GM06990 (cell line): ENCODE measurements at regions not wholly inside any gene's neighbourhood (a gene's known extent, or its start where the extent isn't known, plus 50 kb on each side); places are given as distances from the start of the nearest gene placed in this dataset.

ENCODE experiments used
- DNase-seq: peaks from one replicate; pipeline ENCODE4 v3.0.0-alpha.2; 2011; ENCODE audit not compliant: insufficient read length; ENCODE audit errors: extremely low read depth
- H3K27me3 ChIP-seq: replicated peaks from 2 replicates; pipeline ENCODE4 v1.6.0; 2011; ENCODE audit warnings: low read length; ENCODE audit not compliant: control insufficient read depth, insufficient read depth
- H3K36me3 ChIP-seq: 2 replicates; pipeline ENCODE4 v1.5.1; 2011; ENCODE audit warnings: low read length; ENCODE audit not compliant: control insufficient read depth, insufficient read depth
- H3K4me3 ChIP-seq: replicated peaks from 2 replicates; pipeline ENCODE4 v1.5.1; 2011; ENCODE audit warnings: low read depth, mild to moderate bottlenecking, control low read depth, low read length
- TF ChIP-seq, protein P1 (sequence below): IDR thresholded peaks from 2 replicates; pipeline ENCODE4 v1.5.1; 2011; ENCODE audit warnings: low read length, control low read depth, mild to moderate bottlenecking, inconsistent platforms; ENCODE audit not compliant: insufficient read depth, poor library complexity, severe bottlenecking

DNA sequence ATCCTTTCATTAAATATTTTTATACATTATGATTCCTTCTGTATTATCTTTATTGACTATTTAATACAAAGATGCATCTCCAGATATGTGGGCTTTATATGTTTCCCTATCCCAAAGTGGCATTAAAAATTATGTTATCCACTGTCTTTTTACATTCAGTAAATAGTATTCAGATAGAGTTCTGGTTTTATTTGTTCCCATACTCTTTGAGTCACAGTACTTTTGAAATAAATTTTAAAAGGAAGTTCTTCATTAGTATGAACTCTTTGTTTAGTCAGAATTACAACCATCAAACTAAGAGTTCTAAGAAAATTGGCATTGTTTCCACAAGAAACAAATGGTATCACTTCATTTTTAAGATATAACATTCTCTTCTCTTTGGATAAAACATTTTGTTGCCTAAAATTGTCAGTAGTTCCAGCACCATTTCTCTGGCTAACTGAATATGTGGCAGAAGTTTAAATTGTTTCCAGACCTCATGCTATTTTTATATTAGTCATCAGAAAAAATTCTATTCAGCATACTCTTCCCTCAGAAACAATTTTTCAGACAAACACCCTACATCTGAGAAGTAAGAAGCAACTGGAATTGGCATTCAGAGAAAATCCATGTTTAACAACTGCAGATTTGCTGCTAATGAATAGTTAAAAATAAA lies 88.5 kb upstream of the COL5A2 start:
- TF ChIP-seq, protein P1, sequence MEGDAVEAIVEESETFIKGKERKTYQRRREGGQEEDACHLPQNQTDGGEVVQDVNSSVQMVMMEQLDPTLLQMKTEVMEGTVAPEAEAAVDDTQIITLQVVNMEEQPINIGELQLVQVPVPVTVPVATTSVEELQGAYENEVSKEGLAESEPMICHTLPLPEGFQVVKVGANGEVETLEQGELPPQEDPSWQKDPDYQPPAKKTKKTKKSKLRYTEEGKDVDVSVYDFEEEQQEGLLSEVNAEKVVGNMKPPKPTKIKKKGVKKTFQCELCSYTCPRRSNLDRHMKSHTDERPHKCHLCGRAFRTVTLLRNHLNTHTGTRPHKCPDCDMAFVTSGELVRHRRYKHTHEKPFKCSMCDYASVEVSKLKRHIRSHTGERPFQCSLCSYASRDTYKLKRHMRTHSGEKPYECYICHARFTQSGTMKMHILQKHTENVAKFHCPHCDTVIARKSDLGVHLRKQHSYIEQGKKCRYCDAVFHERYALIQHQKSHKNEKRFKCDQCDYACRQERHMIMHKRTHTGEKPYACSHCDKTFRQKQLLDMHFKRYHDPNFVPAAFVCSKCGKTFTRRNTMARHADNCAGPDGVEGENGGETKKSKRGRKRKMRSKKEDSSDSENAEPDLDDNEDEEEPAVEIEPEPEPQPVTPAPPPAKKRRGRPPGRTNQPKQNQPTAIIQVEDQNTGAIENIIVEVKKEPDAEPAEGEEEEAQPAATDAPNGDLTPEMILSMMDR: no peak
- H3K27me3 ChIP-seq: no peaks in the 10 kb centered on the region
- no peak for DNase-seq
- no peak overlapping the region for H3K4me3 ChIP-seq
- no peaks in the 10 kb centered on the region for H3K36me3 ChIP-seq

GRCh38 chr2:189268763-189269162 lies 89.2 kb upstream of the COL5A2 start:
- TF ChIP-seq, protein P1: no peak
- no peak overlapping the region for H3K4me3 ChIP-seq
- no peaks in the 10 kb centered on the region for H3K36me3 ChIP-seq
- no peaks in the 10 kb centered on the region for H3K27me3 ChIP-seq
- DNase-seq: no peak

DNA sequence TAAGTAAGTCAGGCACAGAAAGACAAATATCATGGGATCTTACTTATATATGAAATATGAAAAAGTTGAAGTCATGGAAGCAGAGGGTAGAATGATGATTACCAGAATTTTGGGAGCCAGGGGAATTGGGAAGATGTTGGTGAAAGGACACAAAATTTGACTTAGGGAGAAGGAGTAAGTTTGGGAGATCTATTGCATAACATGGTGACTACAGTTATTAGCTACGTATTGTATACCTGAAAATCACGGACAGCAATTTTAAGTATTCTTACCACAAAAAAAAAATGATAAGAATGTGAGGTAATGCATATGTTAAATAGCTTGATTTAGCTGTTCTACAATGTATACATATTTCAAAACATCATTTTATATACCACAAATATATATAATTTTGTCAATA lies 94.2 kb upstream of the COL5A2 start:
- TF ChIP-seq, protein P1: no peak
- DNase-seq: no peak
- Histone ChIP-seq H3K36me3 (no peaks in the 10 kb centered on the region), H3K4me3 (no peak overlapping the region), H3K27me3 (no peaks in the 10 kb centered on the region)

GRCh38 chr2:189274361-189274760 lies 94.8 kb upstream of the COL5A2 start:
- TF ChIP-seq, protein P1: no peak

GRCh38 chr2:189276277-189276676 lies 96.7 kb upstream of the COL5A2 start:
- no peak for DNase-seq
- H3K4me3 ChIP-seq: no peak overlapping the region
- no peaks in the 10 kb centered on the region for H3K36me3 ChIP-seq
- TF ChIP-seq, protein P1: no peak
- no peaks in the 10 kb centered on the region for H3K27me3 ChIP-seq

More at GRCh38 chr2:189274361-189274760, 94.8 kb upstream of the COL5A2 start:
- no peak for DNase-seq
- Histone ChIP-seq H3K36me3 (no peaks in the 10 kb centered on the region), H3K4me3 (no peak overlapping the region), H3K27me3 (no peaks in the 10 kb centered on the region)

- Histone ChIP-seq H3K36me3 (no peaks in the 10 kb centered on the region), H3K4me3 (no peak overlapping the region), H3K27me3 (no peaks in the 10 kb centered on the region)
- DNase-seq: no peak
- TF ChIP-seq, protein P1: no peak
Measured at GRCh38 chr2:189281201-189281600, 101.6 kb upstream of the COL5A2 start.
